Ascending aorta (tissue), 2 donors: ENCODE measurements at regions not wholly inside any gene's neighbourhood (a gene's known extent, or its start where the extent isn't known, plus 50 kb on each side); places are given as distances from the start of the nearest gene placed in this dataset.

Source experiments
- DNase-seq, 2 donors: peaks; one replicate each; pipeline ENCODE4 v3.0.0-alpha.2; 2019; ENCODE audit warnings: low spot score in 2 of 2
- H3K27ac ChIP-seq, 2 donors: fragments of 200-600 bp; sonication (generic); one replicate each; pipeline ENCODE4 v1.5.1; 2016 to 2017; ENCODE audit warnings: mild to moderate bottlenecking in 1 of 2
- H3K27me3 ChIP-seq: fragments of 200-600 bp; sonication (generic); one replicate; pipeline ENCODE4 v1.5.1; 2017
- H3K36me3 ChIP-seq, 2 donors: fragments of 200-600 bp; sonication (generic); one replicate each; pipeline ENCODE4 v1.5.1; 2016
- H3K4me1 ChIP-seq, 2 donors: fragments of 200-600 bp; sonication (generic); one replicate each; pipeline ENCODE4 v1.5.1; 2016 to 2017; ENCODE audit warnings: mild to moderate bottlenecking in 1 of 2
- H3K4me3 ChIP-seq, 2 donors: fragments of 200-600 bp; sonication (generic); one replicate each; pipeline ENCODE4 v1.5.1; 2016 to 2017; ENCODE audit warnings: mild to moderate bottlenecking in 1 of 2
- H3K9me3 ChIP-seq, 2 donors: fragments of 200-600 bp; sonication (generic); one replicate each; pipeline ENCODE4 v1.5.1; 2016
- CTCF ChIP-seq, 3 experiments: fragments of 200-600 bp in 2 of 3; fragments of 450-650 bp in 1 of 3; sonication (generic) in 2 of 3; IDR thresholded peaks; one replicate each; pipeline ENCODE4 v1.5.1; 2016 to 2019; ENCODE audit warnings: antibody characterized with exemption in 3 of 3, mild to moderate bottlenecking in 1 of 3, moderate library complexity in 1 of 3
- intact Hi-C: fragments of 100-400 bp; cut with DNase I; formaldehyde crosslinking; loops from one replicate; pipeline ENCODE4 v1.15.1; 2023

- H3K36me3 ChIP-seq, result no peaks in the 10 kb centered on the region
- intact Hi-C loops, result no loop called here
- H3K4me1 ChIP-seq, result no peaks in the 10 kb centered on the region
- H3K4me3 ChIP-seq, result no peak overlapping the region
- no peaks in the 10 kb centered on the region for H3K27me3 ChIP-seq
- H3K27ac ChIP-seq, result no peak overlapping the region
- no peak for DNase-seq
- no peak for TF ChIP-seq CTCF (IDR thresholded peaks at IDR 0.05)
- no peaks in the 10 kb centered on the region for H3K9me3 ChIP-seq
Measured at GRCh38 chr3:164533275-164533674, 545.0 kb downstream of the SI start.

- no peaks in the 10 kb centered on the region for H3K27me3 ChIP-seq
- DNase-seq, result no peak
- H3K4me3 ChIP-seq, result no peak overlapping the region
- no peak for TF ChIP-seq CTCF (IDR thresholded peaks at IDR 0.05)
- H3K27ac ChIP-seq, result no peak overlapping the region
- H3K4me1 ChIP-seq, result no peaks in the 10 kb centered on the region
- H3K36me3 ChIP-seq, result no peaks in the 10 kb centered on the region
- H3K9me3 ChIP-seq, result no peaks in the 10 kb centered on the region
- intact Hi-C loops, result no loop called here
Measured at GRCh38 chr3:164526250-164526649, 552.0 kb downstream of the SI start.

- no peak for TF ChIP-seq CTCF (IDR thresholded peaks at IDR 0.05)
- intact Hi-C loops, result no loop called here
- H3K4me3 ChIP-seq, result no peak overlapping the region
- H3K27ac ChIP-seq, result no peak overlapping the region
- no peaks in the 10 kb centered on the region for H3K9me3 ChIP-seq
- no peak for DNase-seq
- H3K27me3 ChIP-seq, result no peaks in the 10 kb centered on the region
- H3K4me1 ChIP-seq, result no peaks in the 10 kb centered on the region
- no peaks in the 10 kb centered on the region for H3K36me3 ChIP-seq
Measured at GRCh38 chr3:164524201-164524600, 554.1 kb downstream of the SI start.

- Histone ChIP-seq H3K36me3 (no peaks in the 10 kb centered on the region), H3K4me3 (no peak overlapping the region), H3K9me3 (peaks cover 0 to 7% of the 10 kb centered on the region in 2 donors), H3K27me3 (no peaks in the 10 kb centered on the region), H3K27ac (no peak overlapping the region), H3K4me1 (no peaks in the 10 kb centered on the region)
- DNase-seq, result no peak
- TF ChIP-seq CTCF (IDR thresholded peaks at IDR 0.05), result no peak
- intact Hi-C loops, result no loop called here
Measured at GRCh38 chr3:164522073-164522763, 556.1 kb downstream of the SI start.

GRCh38 chr3:164521644-164522043 lies 556.7 kb downstream of the SI start:
- Histone ChIP-seq H3K4me3 (no peak overlapping the region), H3K27me3 (no peaks in the 10 kb centered on the region), H3K4me1 (no peaks in the 10 kb centered on the region), H3K36me3 (no peaks in the 10 kb centered on the region), H3K27ac (no peak overlapping the region), H3K9me3 (peaks cover 0 to 7% of the 10 kb centered on the region in 2 donors)
- DNase-seq, result no peak
- intact Hi-C loops, result no loop called here
- no peak for TF ChIP-seq CTCF (IDR thresholded peaks at IDR 0.05)

GRCh38 chr3:164521139-164521538 lies 557.2 kb downstream of the SI start:
- no peak for DNase-seq
- peaks cover 0 to 7% of the 10 kb centered on the region in 2 donors for H3K9me3 ChIP-seq
- no peak overlapping the region for H3K4me3 ChIP-seq
- no peaks in the 10 kb centered on the region for H3K4me1 ChIP-seq
- intact Hi-C loops, result no loop called here
- no peaks in the 10 kb centered on the region for H3K36me3 ChIP-seq
- H3K27me3 ChIP-seq, result no peaks in the 10 kb centered on the region
- H3K27ac ChIP-seq, result no peak overlapping the region
- TF ChIP-seq CTCF (IDR thresholded peaks at IDR 0.05), result no peak
